GM19351 (cell line): ENCODE measurements at regions not wholly inside any gene's neighbourhood (a gene's known extent, or its start where the extent isn't known, plus 50 kb on each side); places are given as distances from the start of the nearest gene placed in this dataset.
"Not testable (repeated sequence)": the region's sequence is repeated elsewhere in the genome, so short reads cannot be mapped to it uniquely, and the experiment has no call there.

Source experiments
- ATAC-seq: cut with Tn5 transposase; IDR thresholded peaks from one replicate; pipeline ENCODE4 v1.9.1; 2021; ENCODE audit warnings: mild to moderate bottlenecking, moderate library complexity; ENCODE audit not compliant: unreplicated experiment

DNA sequence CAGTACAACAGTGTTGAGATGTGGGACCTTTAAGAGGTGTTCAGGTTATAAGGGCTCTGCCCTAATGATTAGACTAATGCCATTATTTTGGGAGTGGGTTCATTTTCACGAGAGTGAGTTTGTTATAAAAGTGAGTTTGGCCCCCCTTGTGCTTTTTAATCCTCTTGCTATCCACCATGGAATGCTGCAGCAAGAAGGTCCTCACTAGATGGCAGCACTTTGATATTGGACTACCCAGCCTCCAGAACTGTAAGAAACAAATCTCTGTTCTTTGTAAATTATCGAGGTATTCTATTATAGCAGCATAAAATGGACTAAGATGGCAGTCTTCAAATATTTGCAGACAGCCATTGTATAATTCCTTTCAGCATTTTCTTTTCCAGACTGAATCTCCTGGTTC lies 212.4 kb downstream of the LRRC70 start:
- no peak for ATAC-seq

DNA sequence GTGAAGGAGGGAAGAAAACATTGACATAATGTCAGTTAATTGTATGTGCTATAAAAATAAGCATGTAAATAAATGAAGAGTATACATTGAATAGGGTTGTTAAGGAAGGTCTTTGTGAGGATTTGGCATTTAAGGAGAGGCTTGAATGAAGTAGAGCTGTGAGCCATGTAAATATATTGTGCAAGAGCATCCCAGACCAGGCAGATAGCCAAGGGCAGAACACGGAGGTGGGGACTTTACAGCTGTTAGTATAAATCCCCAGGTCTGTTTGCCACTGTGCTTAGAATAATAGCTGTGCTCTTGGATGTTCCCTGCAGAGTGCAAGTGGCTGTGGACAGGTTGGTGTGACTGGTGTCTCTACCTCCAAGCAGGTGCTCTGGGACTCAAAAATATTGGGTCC lies 211.7 kb downstream of the LRRC70 start:
- ATAC-seq = no peak

DNA sequence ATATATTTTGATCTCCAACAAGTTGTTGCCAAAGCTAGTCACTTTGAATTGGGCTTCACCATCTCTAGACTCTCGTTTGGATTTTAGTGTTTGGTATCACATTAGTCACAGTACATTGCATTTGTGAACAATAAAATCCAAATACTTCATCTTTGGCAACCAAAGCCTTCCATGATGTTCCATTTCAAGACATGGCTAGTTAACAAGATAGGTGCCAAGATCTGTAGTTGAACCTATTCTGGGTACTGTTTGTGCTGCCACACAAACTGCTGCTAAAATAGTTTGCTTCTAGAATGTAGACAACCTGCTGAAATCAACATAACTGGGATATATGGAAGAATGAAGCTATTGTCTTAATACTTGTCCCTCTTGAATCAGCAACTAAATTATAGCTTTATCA lies 207.5 kb downstream of the LRRC70 start:
- no peak for ATAC-seq

DNA sequence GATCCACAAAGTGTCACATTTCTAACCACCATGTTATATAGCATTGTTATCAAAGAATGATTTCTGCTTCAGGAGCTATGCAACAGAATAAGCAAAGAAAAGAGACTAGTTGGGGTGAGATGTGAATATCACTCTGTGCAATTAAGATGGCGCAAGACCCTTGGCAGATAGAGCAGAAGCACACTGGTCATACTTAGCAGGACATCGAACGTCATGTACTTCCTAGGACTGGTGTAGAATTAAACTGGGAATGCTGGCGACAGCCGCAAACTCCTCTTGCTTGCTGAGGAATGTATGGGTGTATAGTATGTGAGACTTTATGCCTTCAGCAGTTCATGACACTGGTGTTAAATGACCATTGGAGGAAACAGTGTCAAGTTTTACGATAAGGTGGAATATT lies 207.0 kb downstream of the LRRC70 start:
- ATAC-seq = no peak

DNA sequence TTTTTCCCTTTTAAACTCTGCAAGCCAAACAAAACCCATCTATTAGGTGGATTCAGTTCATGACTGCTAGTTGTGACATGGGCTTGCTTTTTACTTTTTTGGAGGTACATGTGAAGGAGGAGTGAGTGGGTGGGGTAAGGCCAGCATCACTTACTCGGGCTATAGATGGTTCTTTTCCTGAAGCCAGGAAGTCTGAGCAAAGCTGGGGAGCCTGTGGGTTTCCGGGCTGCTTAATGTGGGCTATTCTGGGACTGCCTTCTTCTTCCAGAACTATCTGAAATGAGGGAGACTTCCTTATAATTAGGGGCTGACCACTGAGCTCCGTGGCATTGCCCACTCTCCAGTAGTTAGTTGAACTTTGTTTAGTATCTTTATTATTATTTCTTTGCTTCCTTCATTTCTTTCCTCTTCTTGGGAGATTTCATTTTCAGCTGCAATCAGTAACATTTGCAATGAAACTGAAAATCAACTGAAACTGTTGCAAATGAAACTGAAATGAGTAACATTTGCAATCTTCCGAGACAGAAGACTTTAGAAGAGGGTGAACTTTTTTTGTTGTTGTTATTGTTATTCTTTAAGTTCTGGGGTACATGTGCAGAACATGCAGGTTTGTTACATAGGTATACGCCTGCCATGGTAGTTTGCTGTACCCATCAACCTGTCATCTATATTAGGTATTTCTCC lies 204.9 kb downstream of the LRRC70 start:
- peak; percentile 57 for ATAC-seq

DNA sequence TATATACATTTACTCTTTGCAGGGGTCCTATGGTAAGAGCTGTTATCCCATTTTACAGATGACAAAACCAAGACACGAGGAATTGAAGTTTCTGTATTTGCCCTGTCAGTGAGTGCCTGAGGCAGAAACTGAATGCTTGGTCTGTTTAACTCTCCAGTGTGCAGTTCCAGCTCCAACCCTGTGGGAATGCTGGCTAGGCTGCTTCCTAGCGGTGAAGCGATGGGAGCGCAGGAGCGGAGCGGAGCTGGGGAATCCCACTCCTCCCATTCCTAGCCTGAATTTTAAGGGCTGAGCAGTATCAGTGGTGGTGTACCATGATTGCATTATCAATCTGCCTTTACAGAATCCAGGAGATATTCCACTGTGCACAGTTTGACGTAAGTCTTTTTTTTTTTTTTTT lies 202.3 kb downstream of the LRRC70 start:
- ATAC-seq = no peak

DNA sequence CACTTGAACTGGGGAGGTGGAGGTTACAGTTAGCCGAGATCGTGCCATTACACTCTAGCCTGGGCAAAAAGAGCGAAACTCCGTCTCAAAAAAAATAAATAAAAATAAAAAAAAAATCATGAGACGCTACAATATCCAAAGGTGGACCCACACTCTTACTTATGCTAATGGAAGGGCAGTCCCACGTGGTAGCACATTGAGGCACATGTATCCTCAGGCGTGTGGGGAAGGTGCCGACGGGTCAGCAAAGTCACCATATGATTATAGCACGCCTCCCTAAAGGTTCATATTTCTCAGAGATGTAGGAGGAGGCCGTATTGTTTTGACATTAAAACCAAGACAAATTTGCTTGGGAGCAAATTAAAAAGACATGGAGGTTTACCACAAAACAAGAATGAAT lies 201.6 kb downstream of the LRRC70 start:
- no peak for ATAC-seq

DNA sequence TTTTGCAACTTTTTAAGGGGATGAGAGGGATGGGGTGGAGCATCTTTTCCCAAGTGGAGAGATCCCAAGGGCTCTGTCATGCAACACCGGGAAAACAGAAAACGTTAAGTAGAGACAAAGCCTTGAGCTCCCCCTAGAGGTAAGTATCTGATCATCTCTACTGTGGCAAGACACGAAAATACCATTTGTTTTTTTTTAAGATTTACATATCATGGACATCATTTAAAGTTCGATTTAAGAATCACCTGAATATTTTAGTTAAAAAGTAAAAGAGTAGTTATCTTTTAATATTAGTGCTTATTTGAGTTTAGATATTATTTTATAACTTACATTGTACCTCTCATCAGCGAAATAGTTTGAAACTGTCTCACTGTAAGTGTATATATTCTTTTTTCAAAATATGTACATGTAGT lies 200.4 kb downstream of the LRRC70 start:
- ATAC-seq = peak; percentile 60

DNA sequence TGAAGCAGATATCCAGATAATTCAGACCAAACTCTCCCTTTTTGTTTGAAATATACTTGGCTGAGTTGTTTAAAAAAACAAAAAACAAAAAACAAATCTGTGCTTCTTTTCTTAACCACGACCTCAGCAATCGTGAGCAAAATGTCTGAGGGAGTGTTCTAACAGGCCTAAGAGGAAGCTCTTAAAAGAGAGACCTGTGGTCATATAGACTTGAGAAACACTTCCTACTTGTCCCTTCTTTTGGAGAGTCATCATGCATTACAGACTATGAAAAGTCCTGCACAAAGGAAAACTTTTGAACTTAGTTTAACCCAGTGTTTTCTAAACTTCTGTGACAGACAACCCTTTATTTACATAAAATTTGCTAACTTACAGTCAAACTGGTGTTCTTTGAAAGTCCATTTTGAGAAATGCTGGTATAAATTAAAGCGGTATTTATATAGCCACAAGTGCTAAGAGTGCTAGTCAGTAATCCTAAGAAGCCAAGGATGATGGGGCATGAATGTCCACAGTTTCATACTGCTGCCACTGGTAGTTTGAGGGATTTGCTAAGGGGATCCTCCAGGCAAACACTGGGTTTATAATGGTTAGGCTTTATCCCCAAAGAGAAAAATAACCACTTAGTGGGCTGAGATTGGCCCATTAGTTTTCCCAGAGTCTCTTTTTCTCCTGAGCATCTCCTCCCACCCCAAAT lies 199.8 kb downstream of the LRRC70 start:
- peak; percentile 38 for ATAC-seq

DNA sequence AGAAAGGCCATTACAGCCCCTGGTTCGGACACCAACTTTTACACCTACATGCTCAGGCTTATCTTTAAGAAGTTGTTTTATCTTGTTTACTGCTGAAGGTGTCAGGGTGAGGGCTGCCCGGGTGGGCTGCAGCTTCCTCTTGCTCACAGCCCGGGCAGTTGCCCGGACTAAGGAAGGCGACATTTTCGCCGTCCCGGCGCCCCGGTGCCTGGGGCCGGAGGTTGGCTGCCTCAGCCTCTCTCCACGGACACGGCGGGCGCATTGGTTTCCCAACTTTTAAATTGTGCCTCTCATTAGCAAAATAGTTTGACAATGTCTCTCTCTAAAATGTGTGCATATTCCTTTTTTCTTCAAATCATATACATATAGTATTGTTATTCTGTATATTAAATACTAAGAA lies 198.5 kb downstream of the LRRC70 start:
- ATAC-seq = not testable (repeated sequence)

DNA sequence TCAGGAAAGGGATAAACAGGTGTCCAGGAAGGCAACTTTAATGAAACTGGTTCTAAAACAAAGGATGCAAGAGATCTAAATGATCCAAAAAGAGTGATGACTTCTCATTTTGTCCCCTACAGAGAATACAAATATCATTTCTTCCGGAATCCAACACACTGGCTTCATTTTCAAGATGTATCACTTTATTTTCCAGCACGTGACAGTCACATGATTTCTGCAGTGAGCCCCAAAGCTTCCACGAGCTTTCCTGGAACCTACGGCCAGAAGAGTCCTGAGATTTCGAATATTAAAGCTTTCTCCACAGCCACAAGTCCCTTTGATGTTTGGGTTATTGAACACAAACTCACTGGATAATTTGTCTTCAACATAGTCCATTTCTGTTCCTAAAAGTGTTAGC lies 198.0 kb downstream of the LRRC70 start:
- not testable (repeated sequence) for ATAC-seq

DNA sequence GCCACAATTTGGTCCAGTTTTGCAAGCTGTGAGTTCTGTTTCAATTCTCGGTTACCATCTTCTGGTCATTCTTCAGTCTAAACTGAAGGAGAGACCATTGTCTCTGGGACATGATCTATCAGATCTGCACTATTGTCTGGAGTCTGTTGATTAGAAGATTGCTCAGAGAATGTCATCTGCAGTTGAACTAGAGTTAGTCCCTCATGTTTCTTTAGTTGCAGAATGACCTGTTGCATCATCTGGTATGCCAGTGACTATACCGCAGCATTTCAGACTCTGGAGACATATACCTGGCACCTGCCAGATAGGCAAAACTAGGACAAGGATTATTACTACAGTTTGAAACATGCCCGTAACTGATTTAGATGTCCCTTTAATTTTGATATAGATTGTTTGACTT lies 194.8 kb downstream of the LRRC70 start:
- ATAC-seq = no peak

DNA sequence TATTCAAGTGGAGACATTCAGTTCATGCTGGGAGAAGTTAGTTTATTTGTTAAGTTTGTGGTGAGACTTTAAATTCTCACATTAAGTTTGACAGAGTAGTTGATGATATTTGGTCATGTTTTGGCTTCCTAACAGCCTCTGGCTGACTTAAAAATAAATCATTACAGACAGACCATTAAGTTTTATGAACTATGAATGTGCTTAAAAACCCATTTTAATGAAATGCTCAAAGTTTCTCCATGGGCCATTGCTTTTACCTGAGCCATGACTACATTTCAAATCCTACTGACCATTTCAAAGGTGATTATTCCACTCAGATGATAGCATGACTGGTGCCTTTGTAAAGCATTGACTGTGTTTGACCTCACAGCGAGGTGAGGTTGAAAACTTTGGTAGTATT lies 192.7 kb downstream of the LRRC70 start:
- no peak for ATAC-seq

DNA sequence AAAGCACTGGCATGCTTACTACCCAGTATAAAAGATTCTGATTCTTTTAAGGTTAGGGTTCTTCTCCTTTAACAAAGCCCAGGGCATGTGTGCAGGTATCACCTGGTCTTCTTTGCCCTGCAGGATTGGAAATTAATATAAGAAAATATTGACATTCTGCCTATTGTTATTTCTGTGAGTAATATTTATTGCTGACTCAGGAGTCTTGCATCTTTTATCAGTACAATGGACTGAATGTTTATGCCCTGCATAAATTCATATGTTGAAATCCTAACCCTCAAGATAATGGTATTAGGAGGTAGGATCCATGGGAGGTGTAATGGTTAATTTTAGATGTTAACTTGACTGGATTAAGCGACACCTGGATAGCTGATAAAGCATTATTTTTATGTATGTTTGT lies 189.0 kb downstream of the LRRC70 start:
- no peak for ATAC-seq

DNA sequence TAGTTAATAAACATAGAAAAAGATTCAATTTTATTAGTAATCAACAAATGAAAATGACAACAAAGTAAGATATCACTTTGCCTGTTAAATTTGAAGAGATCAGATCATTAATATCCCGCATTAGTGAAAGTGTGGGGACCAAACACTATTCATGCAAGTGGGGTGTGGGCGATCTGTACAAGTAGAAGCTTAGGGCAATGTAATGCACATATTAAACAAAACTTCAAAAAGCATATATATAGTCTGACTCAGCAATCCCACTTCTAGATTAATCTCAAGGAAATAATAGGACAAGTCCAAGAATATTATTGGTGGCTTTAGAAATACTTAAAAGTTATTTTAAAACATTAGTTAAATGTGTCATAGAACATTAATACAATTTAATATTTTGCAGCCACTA lies 188.5 kb downstream of the LRRC70 start:
- ATAC-seq = no peak

DNA sequence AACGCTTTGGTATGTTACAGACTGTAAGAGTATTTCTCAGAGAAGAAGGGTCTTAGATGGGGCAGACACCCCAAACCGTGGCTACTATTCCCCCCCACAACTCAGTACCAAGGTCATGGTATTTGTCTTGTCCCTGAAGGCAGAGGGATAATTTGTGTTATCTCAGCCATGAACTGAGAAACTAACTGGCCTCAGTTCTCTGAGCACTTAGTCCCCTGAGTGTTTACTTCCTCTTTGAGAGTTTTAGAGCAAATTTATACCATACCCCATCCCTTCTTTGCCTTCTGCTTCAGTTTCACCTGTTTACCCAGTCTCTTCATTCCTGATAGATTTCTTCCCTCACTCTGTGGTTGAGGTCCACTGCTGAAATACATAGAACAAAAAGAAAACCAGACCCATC lies 183.9 kb downstream of the LRRC70 start:
- peak; percentile 82 for ATAC-seq

DNA sequence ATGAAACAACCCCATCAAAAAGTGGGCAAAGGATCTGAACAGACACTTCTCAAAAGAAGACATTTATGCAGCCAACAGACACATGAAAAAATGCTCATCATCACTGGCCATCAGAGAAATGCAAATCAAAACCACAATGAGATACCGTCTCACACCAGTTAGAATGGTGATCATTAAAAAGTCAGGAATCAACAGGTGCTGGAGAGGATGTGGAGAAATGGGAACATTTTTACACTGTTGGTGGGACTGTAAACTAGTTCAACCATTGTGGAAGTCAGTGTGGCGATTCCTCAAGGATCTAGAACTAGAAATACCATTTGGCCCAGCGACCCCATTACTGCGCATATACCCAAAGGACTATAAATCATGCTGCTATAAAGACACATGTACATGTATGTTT lies 179.1 kb downstream of the LRRC70 start:
- not testable (repeated sequence) for ATAC-seq

DNA sequence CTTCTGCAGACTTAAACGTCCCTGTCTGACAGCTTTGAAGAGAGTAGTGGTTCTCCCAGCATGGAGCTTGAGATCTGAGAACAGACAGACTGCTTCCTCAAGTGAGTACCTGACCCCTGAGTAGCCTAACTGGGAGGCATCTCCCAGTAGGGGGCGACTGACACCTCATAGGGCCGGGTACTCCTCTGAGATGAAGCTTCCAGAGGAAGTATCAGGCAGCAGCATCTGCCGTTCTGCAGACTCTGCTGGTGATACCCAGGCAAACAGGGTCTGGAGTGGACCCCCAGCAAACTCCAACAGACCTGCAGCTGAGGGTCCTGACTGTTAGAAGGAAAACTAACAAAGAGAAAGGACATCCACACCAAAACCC lies 174.4 kb downstream of the LRRC70 start:
- ATAC-seq = not testable (repeated sequence)

DNA sequence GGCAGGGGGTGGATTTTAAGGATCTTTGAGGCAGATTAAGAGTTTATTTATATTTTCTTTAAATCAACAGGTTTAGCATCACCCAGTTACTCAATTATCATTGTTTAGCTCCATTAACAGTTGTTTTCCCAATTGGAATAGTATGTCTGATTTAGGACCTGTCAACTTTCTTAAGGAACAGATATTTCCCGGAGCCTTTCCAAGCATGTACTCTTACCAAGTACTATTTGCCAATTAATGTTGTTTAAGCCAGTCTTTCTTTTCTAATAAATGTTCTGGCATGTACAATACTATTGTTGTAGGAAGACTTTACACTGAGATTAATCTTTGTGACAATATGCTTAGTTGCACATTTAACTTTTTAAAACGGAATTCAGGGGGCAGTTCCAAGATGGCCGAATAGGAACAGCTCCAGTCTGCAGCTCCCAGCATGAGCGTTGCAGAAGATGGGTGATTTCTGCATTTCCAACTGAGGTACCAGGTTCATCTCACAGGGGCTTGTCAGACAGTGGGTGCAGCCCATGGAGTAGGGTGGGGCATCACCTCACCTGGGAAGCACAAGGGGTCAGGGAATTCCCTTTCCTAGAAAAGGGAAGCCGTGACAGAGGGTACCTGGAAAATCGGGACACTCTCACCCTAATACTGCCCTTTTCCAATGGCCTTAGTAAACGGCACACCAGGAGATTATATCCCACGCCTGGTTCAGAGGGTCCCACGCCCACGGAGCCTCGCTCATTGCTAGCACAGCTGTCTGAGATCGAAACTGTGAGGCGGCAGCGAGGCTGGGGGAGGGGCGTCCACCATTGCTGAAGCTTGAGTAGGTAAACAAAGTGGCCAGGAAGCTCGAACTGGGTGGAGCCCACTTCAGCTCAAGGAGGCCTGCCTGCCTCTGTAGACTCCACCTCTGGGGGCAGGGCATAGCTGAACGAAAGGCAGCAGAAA lies 173.7 kb downstream of the LRRC70 start:
- ATAC-seq = not testable (repeated sequence)

DNA sequence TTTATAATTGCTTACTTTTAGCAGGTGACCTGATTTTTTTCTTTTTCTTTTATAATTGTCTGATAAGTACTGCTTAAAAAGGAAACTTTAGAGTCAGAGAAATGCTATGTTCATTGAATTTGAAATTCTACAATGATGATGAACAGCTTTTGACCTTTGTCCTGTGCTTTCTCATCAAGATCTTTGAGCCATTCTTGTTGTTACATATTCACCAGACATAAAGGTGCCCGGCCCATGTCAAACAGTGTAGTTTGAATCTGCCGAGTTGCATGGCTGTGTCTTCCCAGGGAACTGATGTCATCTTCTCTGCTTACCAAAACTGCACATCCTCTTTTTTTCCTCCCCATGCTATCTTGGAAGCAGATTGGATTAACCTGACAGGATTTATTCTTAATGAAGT lies 163.6 kb downstream of the LRRC70 start:
- ATAC-seq = no peak

DNA sequence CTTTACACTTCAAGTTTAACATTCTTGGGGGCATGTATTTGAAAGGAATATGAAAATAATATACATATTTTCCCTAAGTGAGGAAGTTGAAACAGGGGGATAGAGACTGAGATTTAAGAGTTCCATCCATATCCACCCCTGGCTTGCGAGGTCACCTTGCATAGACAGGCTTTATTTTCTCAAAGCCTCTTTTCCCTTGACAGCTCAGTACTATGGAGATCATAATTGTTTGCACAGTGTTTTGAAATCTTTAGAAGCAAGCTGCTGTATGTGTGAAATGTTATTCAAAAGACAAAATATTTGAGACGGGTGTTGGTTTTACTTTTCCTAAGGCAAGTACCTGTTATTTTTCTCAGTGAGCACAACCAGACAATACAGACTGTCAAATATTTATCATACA lies 163.1 kb downstream of the LRRC70 start:
- no peak for ATAC-seq

DNA sequence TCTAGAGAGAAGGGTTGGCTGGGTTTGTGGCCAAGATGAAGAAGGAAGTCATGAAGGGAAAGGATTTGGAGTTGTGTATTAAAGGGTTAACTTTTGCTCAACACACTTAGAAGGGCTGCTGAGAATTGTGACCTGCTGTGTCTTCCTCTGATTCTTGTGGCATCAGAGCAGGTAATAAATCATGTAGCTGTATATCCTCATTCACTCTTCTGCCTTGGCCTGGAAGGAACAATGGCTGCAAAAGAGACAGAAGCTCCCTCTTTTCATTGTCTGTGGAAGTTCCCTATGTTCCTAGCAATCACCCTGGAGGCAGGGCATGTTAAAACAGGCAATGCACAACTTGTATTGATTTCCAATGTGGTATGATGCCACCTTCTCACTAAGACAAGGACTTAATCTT lies 159.1 kb downstream of the LRRC70 start:
- no peak for ATAC-seq
